ENCODE measurements at regions not wholly inside any gene's neighbourhood (a gene's known extent, or its start where the extent isn't known, plus 50 kb on each side); places are given as distances from the start of the nearest gene placed in this dataset.

DNA sequence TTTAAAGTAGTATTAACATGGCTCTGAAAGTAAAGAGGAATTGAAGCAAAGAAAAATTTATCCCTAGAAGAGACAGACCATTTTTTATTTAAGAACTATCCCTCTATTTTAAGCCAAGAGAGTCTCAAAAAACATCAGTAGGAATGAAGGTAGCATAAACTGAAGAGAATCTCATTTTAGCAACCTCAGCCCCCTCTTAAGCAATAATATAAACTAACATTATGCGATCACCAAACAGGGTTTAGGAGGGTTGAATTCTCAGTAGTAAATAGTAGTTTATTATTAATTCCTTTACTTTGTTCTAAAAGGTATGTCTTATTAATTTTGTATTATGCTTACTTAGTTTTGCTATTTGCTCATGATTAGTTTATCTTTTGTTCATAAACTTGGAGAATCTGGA, 287.4 kb downstream of the CDK5RAP2 start:
- DNase-seq = no peak
- no peaks in the 10 kb centered on the region for H3K9me3 ChIP-seq
- no peak overlapping the region for H3K4me3 ChIP-seq
- intact Hi-C loops (cut with DNase I; ENCODE audit: low total_unique reads) = no loop called here
- H3K27me3 ChIP-seq = no peaks in the 10 kb centered on the region
- H3K36me3 ChIP-seq = no peaks in the 10 kb centered on the region
- no peaks in the 10 kb centered on the region for H3K4me1 ChIP-seq
- TF ChIP-seq CTCF (IDR thresholded peaks at IDR 0.05) = no peak
- no peak overlapping the region for H3K27ac ChIP-seq

DNA sequence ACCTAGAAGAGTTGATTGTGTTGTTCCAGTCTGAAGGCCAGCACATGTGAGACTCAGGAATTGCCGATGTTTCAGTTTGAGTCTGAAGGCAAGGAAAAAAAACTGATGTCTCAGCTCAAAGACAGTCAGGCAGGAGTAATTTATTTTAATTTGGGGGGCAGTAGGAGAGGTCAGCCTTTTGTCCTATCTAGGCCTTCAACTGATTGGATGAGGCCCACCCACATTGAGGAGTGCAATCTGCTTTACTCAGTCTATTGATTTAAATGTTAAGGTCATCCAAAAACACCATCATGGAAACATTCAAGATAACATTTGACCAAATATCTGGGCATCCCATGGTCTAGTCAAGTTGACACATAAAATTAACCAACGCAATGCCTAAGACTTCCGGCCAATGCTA, 288.9 kb downstream of the CDK5RAP2 start:
- TF ChIP-seq CTCF (IDR thresholded peaks at IDR 0.05) = no peak
- Histone ChIP-seq H3K4me3 (no peak overlapping the region), H3K4me1 (no peaks in the 10 kb centered on the region), H3K27me3 (no peaks in the 10 kb centered on the region), H3K9me3 (no peaks in the 10 kb centered on the region), H3K27ac (no peak overlapping the region), H3K36me3 (no peaks in the 10 kb centered on the region)
- DNase-seq = no peak
- intact Hi-C loops (cut with DNase I; ENCODE audit: low total_unique reads) = no loop called here

DNA sequence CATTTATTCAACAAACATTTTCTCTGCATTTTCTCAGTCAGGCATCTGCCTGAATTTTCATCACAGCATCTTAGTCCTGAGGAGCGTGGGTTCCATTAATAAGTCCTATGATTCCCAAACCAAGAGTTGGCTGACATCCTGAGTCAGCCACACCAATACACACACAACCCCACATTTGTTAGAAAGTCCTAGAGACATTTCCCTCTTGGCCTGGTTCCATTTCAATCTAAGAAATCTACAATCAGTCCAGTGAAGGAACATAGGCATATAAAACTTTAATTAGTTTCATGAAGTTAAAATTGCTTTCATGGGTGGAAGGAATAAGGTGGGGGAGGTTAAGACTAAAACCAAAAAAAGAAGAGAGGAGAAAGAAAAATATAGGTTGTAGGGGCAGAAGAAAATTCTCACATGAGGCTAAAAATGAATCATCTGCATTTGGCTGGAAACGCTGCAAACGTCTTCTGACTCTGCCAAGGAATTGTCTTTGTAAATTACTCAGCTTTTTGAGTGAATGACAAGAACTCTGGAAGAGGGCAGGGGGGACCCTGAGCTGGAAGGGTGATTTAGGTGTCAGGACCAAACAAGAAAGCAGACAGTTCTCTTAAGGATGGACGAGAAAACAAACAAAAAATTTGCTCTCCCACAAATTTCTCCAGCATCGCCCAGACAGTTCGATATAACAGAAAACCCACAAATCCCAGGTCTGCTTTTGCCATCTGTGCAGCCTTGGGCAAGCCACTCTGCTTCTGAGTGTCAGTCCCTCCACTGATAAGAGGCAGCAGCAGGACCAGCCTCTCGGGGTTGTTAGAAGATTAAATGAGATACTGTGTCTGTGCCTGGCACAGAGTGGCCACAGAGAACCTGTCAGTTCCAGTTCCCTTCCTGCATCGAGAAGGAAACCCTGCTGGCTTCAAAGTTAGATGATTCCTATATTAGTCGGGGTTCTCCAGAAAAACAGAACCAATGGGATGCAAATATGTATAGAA, 289.7 kb downstream of the CDK5RAP2 start:
- intact Hi-C loops (cut with DNase I; ENCODE audit: low total_unique reads) = no loop called here
- Histone ChIP-seq H3K36me3 (no peaks in the 10 kb centered on the region), H3K9me3 (no peaks in the 10 kb centered on the region), H3K4me3 (no peak overlapping the region), H3K4me1 (no peaks in the 10 kb centered on the region), H3K27ac (no peak overlapping the region), H3K27me3 (no peaks in the 10 kb centered on the region)
- TF ChIP-seq CTCF (IDR thresholded peaks at IDR 0.05) = no peak
- DNase-seq = no peak

DNA sequence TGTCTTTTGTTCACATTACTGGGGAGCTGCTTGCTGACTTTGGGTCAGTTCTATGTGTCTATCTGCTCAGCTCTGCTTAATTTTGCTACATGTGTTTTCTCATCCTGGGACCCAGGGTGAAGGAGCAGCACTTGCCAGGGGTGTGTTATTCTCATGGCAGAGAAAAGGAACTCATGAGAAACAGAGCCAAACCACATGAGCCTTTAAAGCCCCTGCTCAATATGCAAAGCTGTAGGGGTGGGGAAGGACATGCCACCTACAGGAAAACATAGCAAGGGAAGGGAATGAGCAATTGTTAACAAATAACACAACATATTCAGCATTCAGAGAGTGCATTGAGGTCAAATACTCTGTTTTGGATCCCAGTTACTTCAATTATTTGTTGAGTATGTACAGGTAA, 290.9 kb downstream of the CDK5RAP2 start:
- Histone ChIP-seq H3K27ac (no peak overlapping the region), H3K9me3 (no peaks in the 10 kb centered on the region), H3K4me1 (no peaks in the 10 kb centered on the region), H3K4me3 (no peak overlapping the region), H3K36me3 (no peaks in the 10 kb centered on the region), H3K27me3 (no peaks in the 10 kb centered on the region)
- no peak for TF ChIP-seq CTCF (IDR thresholded peaks at IDR 0.05)
- intact Hi-C loops (cut with DNase I; ENCODE audit: low total_unique reads) = no loop called here
- no peak for DNase-seq

- Histone ChIP-seq H3K9me3 (no peaks in the 10 kb centered on the region), H3K36me3 (no peaks in the 10 kb centered on the region), H3K27ac (no peak overlapping the region), H3K4me1 (no peaks in the 10 kb centered on the region), H3K4me3 (no peak overlapping the region), H3K27me3 (no peaks in the 10 kb centered on the region)
- no peak for DNase-seq
- TF ChIP-seq CTCF (IDR thresholded peaks at IDR 0.05) = no peak
- intact Hi-C loops (cut with DNase I; ENCODE audit: low total_unique reads) = no loop called here
These were observed 293.4 kb downstream of the CDK5RAP2 start for GRCh38 chr9:120286530-120286929.
